ENCODE measurements at regions not wholly inside any gene's neighbourhood (a gene's known extent, or its start where the extent isn't known, plus 50 kb on each side); places are given as distances from the start of the nearest gene placed in this dataset.
A peak's percentile ranks its signal among the peaks of the same experiment; 100 is the strongest.
"Not testable (repeated sequence)": the region's sequence is repeated elsewhere in the genome, so short reads cannot be mapped to it uniquely, and the experiment has no call there.

GRCh38 chr1:115158181-115158580 lies 68.9 kb upstream of the TSPAN2 start:
- no peak overlapping the region for H3K4me3 ChIP-seq (ENCODE audit: low read depth, low read length)
- TF ChIP-seq, protein P1, sequence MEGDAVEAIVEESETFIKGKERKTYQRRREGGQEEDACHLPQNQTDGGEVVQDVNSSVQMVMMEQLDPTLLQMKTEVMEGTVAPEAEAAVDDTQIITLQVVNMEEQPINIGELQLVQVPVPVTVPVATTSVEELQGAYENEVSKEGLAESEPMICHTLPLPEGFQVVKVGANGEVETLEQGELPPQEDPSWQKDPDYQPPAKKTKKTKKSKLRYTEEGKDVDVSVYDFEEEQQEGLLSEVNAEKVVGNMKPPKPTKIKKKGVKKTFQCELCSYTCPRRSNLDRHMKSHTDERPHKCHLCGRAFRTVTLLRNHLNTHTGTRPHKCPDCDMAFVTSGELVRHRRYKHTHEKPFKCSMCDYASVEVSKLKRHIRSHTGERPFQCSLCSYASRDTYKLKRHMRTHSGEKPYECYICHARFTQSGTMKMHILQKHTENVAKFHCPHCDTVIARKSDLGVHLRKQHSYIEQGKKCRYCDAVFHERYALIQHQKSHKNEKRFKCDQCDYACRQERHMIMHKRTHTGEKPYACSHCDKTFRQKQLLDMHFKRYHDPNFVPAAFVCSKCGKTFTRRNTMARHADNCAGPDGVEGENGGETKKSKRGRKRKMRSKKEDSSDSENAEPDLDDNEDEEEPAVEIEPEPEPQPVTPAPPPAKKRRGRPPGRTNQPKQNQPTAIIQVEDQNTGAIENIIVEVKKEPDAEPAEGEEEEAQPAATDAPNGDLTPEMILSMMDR (IDR thresholded peaks at IDR 0.05; ENCODE audit: low read depth, low read length): no peak

GRCh38 chr1:115156826-115157468 lies 67.6 kb upstream of the TSPAN2 start:
- TF ChIP-seq, protein P1 (IDR thresholded peaks at IDR 0.05; ENCODE audit: low read depth, low read length): no peak

GRCh38 chr1:115153966-115154557 lies 64.8 kb upstream of the TSPAN2 start:
- TF ChIP-seq, protein P1 (IDR thresholded peaks at IDR 0.05; ENCODE audit: low read depth, low read length): no peak

More at GRCh38 chr1:115156826-115157468, 67.6 kb upstream of the TSPAN2 start:
- no peak overlapping the region for H3K4me3 ChIP-seq (ENCODE audit: low read depth, low read length)

GRCh38 chr1:115147928-115148327 lies 58.6 kb upstream of the TSPAN2 start:
- H3K4me3 ChIP-seq (ENCODE audit: low read depth, low read length): not testable (repeated sequence)

More at GRCh38 chr1:115153966-115154557, 64.8 kb upstream of the TSPAN2 start:
- H3K4me3 ChIP-seq (ENCODE audit: low read depth, low read length): no peak overlapping the region

DNA sequence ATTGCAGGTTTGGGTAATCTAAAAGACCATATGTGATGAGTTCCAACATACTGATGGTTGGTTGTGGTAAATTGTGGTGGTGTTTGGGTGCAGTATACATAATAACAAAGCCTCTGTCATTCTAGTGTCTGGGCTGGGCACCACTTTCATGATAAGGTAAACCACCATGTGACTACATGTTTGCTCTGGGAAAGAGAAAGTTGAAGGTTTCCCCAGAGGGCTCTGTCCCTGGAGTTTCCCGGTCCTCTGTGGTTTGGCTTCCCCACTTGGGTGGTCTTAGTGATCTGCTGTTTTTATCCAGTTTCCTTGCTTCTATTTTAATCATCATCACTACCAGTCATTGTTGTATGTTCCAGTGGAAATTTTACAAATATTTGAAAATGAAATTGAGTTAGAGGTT lies 55.9 kb upstream of the TSPAN2 start:
- no peak overlapping the region for H3K4me3 ChIP-seq (ENCODE audit: low read depth, low read length)
- TF ChIP-seq, protein P1 (IDR thresholded peaks at IDR 0.05; ENCODE audit: low read depth, low read length): no peak

GRCh38 chr1:115144176-115144575 lies 54.9 kb upstream of the TSPAN2 start:
- H3K4me3 ChIP-seq (ENCODE audit: low read depth, low read length): no peak overlapping the region
- TF ChIP-seq, protein P1 (IDR thresholded peaks at IDR 0.05; ENCODE audit: low read depth, low read length): no peak

DNA sequence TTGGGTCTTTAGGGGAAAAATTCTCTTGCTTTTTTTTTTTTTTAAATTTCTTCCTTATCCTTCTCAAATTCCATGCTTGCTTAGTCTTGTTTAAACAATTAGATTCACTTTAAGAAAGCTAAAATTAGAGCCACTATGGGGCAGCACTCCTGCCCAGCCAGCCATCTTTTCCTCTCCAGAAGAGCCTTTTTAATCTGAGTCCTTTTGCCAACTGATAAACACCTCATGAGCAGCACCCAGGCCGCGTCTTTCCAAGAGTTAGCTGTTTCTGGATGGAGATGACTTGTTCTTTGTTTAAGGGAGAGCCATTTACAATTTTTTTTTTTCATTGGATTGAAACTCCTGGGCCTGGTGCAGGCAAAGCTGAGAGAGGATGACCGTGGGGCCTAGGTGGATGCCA lies 53.3 kb upstream of the TSPAN2 start:
- H3K4me3 ChIP-seq (ENCODE audit: low read depth, low read length): no peak overlapping the region
- TF ChIP-seq, protein P1 (IDR thresholded peaks at IDR 0.05; ENCODE audit: low read depth, low read length): peak; percentile 33

- no peak overlapping the region for H3K4me3 ChIP-seq (ENCODE audit: low read depth, low read length)
- TF ChIP-seq, protein P1 (IDR thresholded peaks at IDR 0.05; ENCODE audit: low read depth, low read length): no peak
Observed at GRCh38 chr1:115141145-115141454, 51.8 kb upstream of the TSPAN2 start.
